Transverse colon (tissue), 4 donors: ENCODE measurements at regions not wholly inside any gene's neighbourhood (a gene's known extent, or its start where the extent isn't known, plus 50 kb on each side); places are given as distances from the start of the nearest gene placed in this dataset.
"Not testable (repeated sequence)": the region's sequence is repeated elsewhere in the genome, so short reads cannot be mapped to it uniquely, and the experiment has no call there.

ENCODE experiments used
- DNase-seq: peaks from one replicate; pipeline ENCODE4 v3.0.0-alpha.2; 2019
- H3K27ac ChIP-seq, 4 donors: fragments of 200-600 bp; sonication (generic); 2 replicates each; pipeline ENCODE4 v1.5.1; 2016 to 2018; ENCODE audit warnings: inconsistent platforms in 4 of 4
- H3K27me3 ChIP-seq: fragments of 200-600 bp; sonication (generic); 2 replicates; pipeline ENCODE4 v1.5.1; 2017; ENCODE audit warnings: inconsistent platforms
- H3K36me3 ChIP-seq, 4 donors: fragments of 200-600 bp; sonication (generic); 2 replicates each; pipeline ENCODE4 v1.5.1; 2017 to 2019; ENCODE audit warnings: inconsistent platforms in 4 of 4
- H3K4me1 ChIP-seq, 4 donors: fragments of 200-600 bp; sonication (generic); 2 replicates each; pipeline ENCODE4 v1.5.1; 2017 to 2020; ENCODE audit warnings: inconsistent platforms in 4 of 4
- H3K4me3 ChIP-seq, 4 donors: fragments of 200-600 bp; sonication (generic); 1 replicate in 1 of 4; 2 replicates in 3 of 4; pipeline versions ENCODE4 v1.5.1 to v1.6.1; 2017 to 2019; ENCODE audit warnings: inconsistent platforms in 4 of 4
- H3K9me3 ChIP-seq, 2 donors: fragments of 200-600 bp; sonication (generic); 2 replicates each; pipeline ENCODE4 v1.5.1; 2017 to 2019; ENCODE audit warnings: inconsistent platforms in 2 of 2
- CTCF ChIP-seq, 5 experiments: fragments of 200-600 bp in 3 of 5; fragments of 450-650 bp in 2 of 5; sonication (generic) in 3 of 5; IDR thresholded peaks; 1 replicate in 2 of 5; 2 replicates in 3 of 5; pipeline ENCODE4 v1.5.1; 2016 to 2017; ENCODE audit warnings: antibody characterized with exemption in 5 of 5, inconsistent platforms in 3 of 5, mild to moderate bottlenecking in 2 of 5, moderate library complexity in 1 of 5
- EP300 ChIP-seq: sonication (generic); formaldehyde crosslinking; IDR thresholded peaks from one replicate; pipeline ENCODE4 v1.6.1; 2017; ENCODE audit warnings: antibody characterized with exemption, low read depth
- POLR2A ChIP-seq: fragments of 450-650 bp; IDR thresholded peaks from one replicate; pipeline ENCODE4 v1.6.1; 2016; ENCODE audit warnings: antibody characterized with exemption, mild to moderate bottlenecking, moderate library complexity
- POLR2AphosphoS5 ChIP-seq, 3 donors: sonication (generic); formaldehyde crosslinking; IDR thresholded peaks; one replicate each; pipeline ENCODE4 v1.6.1; 2016; ENCODE audit warnings: antibody characterized with exemption in 3 of 3
- WGBS, 2 donors: methylation state at CpG; one replicate each; pipeline ENCODE4 v1.1.5; 2018; ENCODE audit warnings: low coverage in 1 of 2; 5-methylcytosine and 5-hydroxymethylcytosine counted together
- in situ Hi-C, 4 donors: fragments of 200-750 bp; cut with MboI; loops; one replicate each; pipeline versions ENCODE4 v1.15.0 to v1.15.1; 2017; ENCODE audit warnings: low sequenced_read_pairs in 3 of 4, low pct_ligation_motif_present in 1 of 4, low pct_unique_long_range_greater_than_20kb in 1 of 4
- intact Hi-C: fragments of 100-400 bp; cut with DNase I; formaldehyde crosslinking; loops from one replicate; pipeline ENCODE4 v1.15.1; 2023; ENCODE audit warnings: low total_unique reads

DNA sequence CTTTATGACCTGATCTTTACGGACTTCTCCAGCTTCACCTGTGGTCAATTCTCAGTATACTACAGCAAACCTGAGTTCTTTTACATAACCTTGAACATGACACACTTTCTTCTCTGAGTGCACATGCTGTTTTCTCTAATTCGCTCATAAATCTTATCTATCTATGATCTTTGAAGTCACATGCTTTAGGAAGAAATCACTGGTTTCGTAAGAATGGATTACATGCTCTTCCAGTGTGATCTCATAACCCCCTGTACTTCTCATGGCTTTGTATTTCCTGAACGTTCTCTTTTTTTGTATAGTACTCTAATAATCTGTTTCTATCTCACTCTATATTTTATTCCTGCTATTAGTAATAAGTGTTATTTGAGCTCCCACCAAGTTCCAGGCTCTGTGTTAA is 1165.2 kb downstream of the TBL1XR1 start:
- no peaks in the 10 kb centered on the region for H3K36me3 ChIP-seq
- no peaks in the 10 kb centered on the region for H3K9me3 ChIP-seq
- no peaks in the 10 kb centered on the region for H3K27me3 ChIP-seq
- DNase-seq, result no peak
- TF ChIP-seq POLR2AphosphoS5 (IDR thresholded peaks at IDR 0.05) (no peak), POLR2A (no peak), CTCF (IDR thresholded peaks at IDR 0.05) (no peak), EP300 (no peak)
- WGBS, 2 donors, result 63 to 65% methylated on average over 4 of the region's 4 CpGs
- in situ Hi-C loops (no loop called here), intact Hi-C loops (no loop called here)
- no peaks in the 10 kb centered on the region for H3K4me1 ChIP-seq
- no peak overlapping the region for H3K4me3 ChIP-seq
- no peak overlapping the region for H3K27ac ChIP-seq

- H3K9me3 ChIP-seq, H3K36me3 ChIP-seq, H3K27me3 ChIP-seq, intact Hi-C loops, DNase-seq, H3K4me1 ChIP-seq, in situ Hi-C loops, H3K27ac ChIP-seq, H3K4me3 ChIP-seq: not testable (repeated sequence)
- 85 to 93% methylated on average over 16 to 20 of the region's 20 CpGs for WGBS, 2 donors
These were observed 1157.1 kb downstream of the NAALADL2 start for GRCh38 chr3:176016203-176016602.

- 94 to 100% methylated on average over 4 to 5 of the region's 5 CpGs for WGBS, 2 donors
- H3K4me1 ChIP-seq, H3K36me3 ChIP-seq, DNase-seq, H3K27ac ChIP-seq, H3K27me3 ChIP-seq, H3K9me3 ChIP-seq, H3K4me3 ChIP-seq, intact Hi-C loops, in situ Hi-C loops: not testable (repeated sequence)
These were observed 1156.1 kb downstream of the NAALADL2 start for GRCh38 chr3:176015228-176015627.

- intact Hi-C loops, result no loop called here
- Histone ChIP-seq H3K27me3 (no peaks in the 10 kb centered on the region), H3K4me3 (no peak overlapping the region), H3K9me3 (no peaks in the 10 kb centered on the region), H3K4me1 (no peaks in the 10 kb centered on the region), H3K36me3 (no peaks in the 10 kb centered on the region), H3K27ac (no peak overlapping the region)
- TF ChIP-seq EP300 (no peak), POLR2A (no peak), POLR2AphosphoS5 (IDR thresholded peaks at IDR 0.05) (no peak), CTCF (IDR thresholded peaks at IDR 0.05) (no peak)
- in situ Hi-C loops, result no loop called here
- no peak for DNase-seq
- WGBS, 2 donors, result 10 to 21% methylated on average over 1 of the region's 1 CpG
These were observed 1150.1 kb downstream of the NAALADL2 start for GRCh38 chr3:176009256-176009655.

DNA sequence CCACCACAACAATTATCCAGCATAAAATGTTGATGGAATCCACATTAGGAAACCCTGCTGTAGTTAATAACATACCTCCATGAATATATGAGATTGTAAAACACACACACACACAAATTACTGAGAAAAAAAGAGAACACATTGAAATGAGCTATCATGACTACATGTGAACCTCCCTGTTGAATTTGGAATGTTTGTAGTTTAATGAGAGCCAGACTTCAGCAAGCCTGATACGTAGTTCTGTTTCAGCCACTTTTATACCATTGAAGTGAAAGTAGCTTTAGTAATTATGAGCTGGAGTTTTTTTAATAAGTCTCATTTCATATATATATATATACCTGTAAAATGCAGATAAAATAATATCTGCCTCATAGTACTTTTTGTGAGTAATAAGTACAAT is 1146.4 kb downstream of the NAALADL2 start:
- TF ChIP-seq CTCF (IDR thresholded peaks at IDR 0.05) (no peak), POLR2A (no peak), POLR2AphosphoS5 (IDR thresholded peaks at IDR 0.05) (no peak), EP300 (no peak)
- intact Hi-C loops, result no loop called here

More for the DNA sequence above, 1146.4 kb downstream of the NAALADL2 start:
- H3K4me1 ChIP-seq, result no peaks in the 10 kb centered on the region
- H3K27me3 ChIP-seq, result no peaks in the 10 kb centered on the region
- DNase-seq, result no peak
- 84 to 100% methylated on average over 1 of the region's 1 CpG for WGBS, 2 donors
- in situ Hi-C loops, result no loop called here
- no peaks in the 10 kb centered on the region for H3K36me3 ChIP-seq
- H3K4me3 ChIP-seq, result no peak overlapping the region
- no peak overlapping the region for H3K27ac ChIP-seq
- no peaks in the 10 kb centered on the region for H3K9me3 ChIP-seq
